ENCODE measurements at regions not wholly inside any gene's neighbourhood (a gene's known extent, or its start where the extent isn't known, plus 50 kb on each side); places are given as distances from the start of the nearest gene placed in this dataset.

DNA sequence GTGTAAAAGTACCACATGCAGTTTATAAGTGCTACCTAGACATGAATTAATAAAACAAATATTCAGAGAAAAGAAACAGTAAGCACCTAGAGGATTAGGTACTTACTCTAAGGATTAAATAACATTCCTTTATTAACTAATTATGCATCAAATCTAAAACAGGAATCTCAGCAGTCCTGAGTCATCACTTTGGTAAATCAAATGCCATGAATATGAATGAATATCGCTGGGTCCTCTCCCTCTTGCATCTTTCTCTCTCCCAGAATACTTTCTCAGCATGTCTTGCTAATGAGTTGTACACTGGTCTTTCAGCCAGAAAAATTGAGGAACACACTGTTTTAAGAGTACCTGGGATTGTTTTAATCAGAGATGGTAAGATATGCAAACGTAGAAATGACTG, 225.5 kb upstream of the NFE2L3 start:
- no peak for TF ChIP-seq POLR2A (IDR thresholded peaks at IDR 0.05; ENCODE audit: low read length)
- no peak for TF ChIP-seq GATA1 (IDR thresholded peaks at IDR 0.05; ENCODE audit: low read depth, low read length)

All from erythroblast (primary cell).